Adrenal gland (tissue), 5 donors: ENCODE measurements at regions not wholly inside any gene's neighbourhood (a gene's known extent, or its start where the extent isn't known, plus 50 kb on each side); places are given as distances from the start of the nearest gene placed in this dataset.

ENCODE experiments used
- CTCF ChIP-seq, 6 experiments: fragments of 450-650 bp in 4 of 6; fragments of 200-600 bp in 2 of 6; sonication (generic) in 1 of 6; IDR thresholded peaks; 1 replicate in 5 of 6; 2 replicates in 1 of 6; pipeline versions ENCODE4 v1.5.1 to v1.8.0; 2016 to 2021; ENCODE audit warnings: antibody characterized with exemption in 6 of 6, mild to moderate bottlenecking in 2 of 6, moderate library complexity in 1 of 6
- POLR2A ChIP-seq, 2 donors: fragments of 450-650 bp; IDR thresholded peaks; one replicate each; pipeline ENCODE4 v1.6.1; 2017; ENCODE audit warnings: antibody characterized with exemption in 2 of 2, mild to moderate bottlenecking in 2 of 2, moderate library complexity in 1 of 2
- donor health status: DM: no; HTN: no; CAD: no.

DNA sequence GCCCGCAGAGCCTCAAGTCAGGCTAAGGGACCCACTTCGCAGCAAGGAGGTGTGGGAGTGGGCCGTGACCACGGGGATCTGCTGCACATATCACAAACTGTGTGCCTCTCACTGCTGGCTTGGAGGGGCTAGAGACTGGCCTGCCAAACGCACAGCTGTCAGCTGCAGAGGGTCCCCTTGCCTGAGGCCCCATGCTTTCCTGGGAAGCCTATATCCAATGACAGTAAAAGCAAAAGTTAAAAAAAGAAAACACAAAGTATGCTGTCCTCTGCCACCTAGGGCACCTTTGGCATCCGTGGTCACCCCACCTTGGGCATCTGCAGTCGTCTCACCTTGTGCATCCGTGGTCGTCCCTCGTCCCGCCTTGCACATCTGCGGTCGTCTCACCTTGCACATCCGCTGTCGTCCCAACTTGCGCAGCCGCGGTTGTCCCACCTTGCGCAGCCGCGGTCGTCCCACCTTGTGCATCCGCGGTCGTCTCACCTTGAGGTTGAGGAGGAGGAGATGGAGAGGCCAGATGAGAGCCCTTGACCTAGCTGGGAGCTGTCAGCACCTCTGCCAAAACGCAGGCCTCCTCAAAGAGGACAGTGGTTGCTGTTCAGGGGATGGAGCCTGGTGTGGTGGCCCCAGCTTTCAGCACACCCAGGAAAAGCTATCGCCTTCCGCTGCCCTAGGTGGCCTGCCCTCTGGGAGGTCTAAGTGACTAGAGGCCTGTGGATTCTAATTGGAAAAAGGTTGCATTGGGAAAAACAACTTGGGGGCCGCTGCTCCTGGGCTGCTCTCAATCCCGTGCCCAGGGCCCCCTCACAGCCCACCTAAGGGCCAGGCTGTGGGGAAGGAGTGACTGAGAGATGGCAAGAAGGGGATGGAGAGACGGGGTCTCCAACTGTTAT lies 90.5 kb downstream of the MYEOV start:
- TF ChIP-seq POLR2A (IDR thresholded peaks at IDR 0.05) (no peak), CTCF (IDR thresholded peaks at IDR 0.05) (no peak)
